Activated naive CD8-positive, alpha-beta T cell treated with anti-CD3 and anti-CD28 coated beads, Interleukin-2, amount 50 U/mL, for 24 hours (primary cell): ENCODE measurements at regions not wholly inside any gene's neighbourhood (a gene's known extent, or its start where the extent isn't known, plus 50 kb on each side); places are given as distances from the start of the nearest gene placed in this dataset.

Source experiments
- ATAC-seq: fragments of 150-1000 bp; cut with Tn5 transposase; one replicate; pipeline ENCODE4 v1.10.0; 2021
- DNase-seq: peaks from one replicate; pipeline ENCODE4 v3.0.0; 2021
- H3K27ac Mint-ChIP-seq: one replicate; pipeline ENCODE4 v1.8.0; 2021; ENCODE audit warnings: mild to moderate bottlenecking, mixed read lengths
- H3K27me3 Mint-ChIP-seq: one replicate; pipeline ENCODE4 v1.8.0; 2021; ENCODE audit warnings: mixed read lengths
- H3K36me3 Mint-ChIP-seq: one replicate; pipeline ENCODE4 v1.8.0; 2021; ENCODE audit warnings: low read depth, mixed read lengths
- H3K4me1 Mint-ChIP-seq: one replicate; pipeline ENCODE4 v1.8.0; 2021; ENCODE audit warnings: mixed read lengths
- H3K4me3 Mint-ChIP-seq: one replicate; pipeline ENCODE4 v1.8.0; 2021; ENCODE audit warnings: mild to moderate bottlenecking, moderate library complexity, mixed read lengths
- H3K9me3 Mint-ChIP-seq: one replicate; pipeline ENCODE4 v1.8.0; 2021; ENCODE audit warnings: mixed read lengths

GRCh38 chr11:69429716-69430491 lies 51.6 kb upstream of the LINC01488 start:
- Mint-ChIP-seq H3K9me3 (peaks cover 5% of the 10 kb centered on the region), H3K36me3 (no peaks in the 10 kb centered on the region), H3K4me1 (peaks cover 18% of the 10 kb centered on the region), H3K27me3 (peaks cover 25% of the 10 kb centered on the region), H3K27ac (no peak overlapping the region), H3K4me3 (no peak overlapping the region)
- ATAC-seq, result no peak
- DNase-seq, result no peak

GRCh38 chr11:69430566-69430965 lies 50.9 kb upstream of the LINC01488 start:
- ATAC-seq (no peak), DNase-seq (no peak)
- Mint-ChIP-seq H3K36me3 (no peaks in the 10 kb centered on the region), H3K27me3 (peaks cover 29% of the 10 kb centered on the region), H3K9me3 (no peaks in the 10 kb centered on the region), H3K27ac (no peak overlapping the region), H3K4me1 (peaks cover 14% of the 10 kb centered on the region), H3K4me3 (no peak overlapping the region)

- DNase-seq (no peak), ATAC-seq (no peak)
- H3K4me3 Mint-ChIP-seq, result no peak overlapping the region
- no peaks in the 10 kb centered on the region for H3K36me3 Mint-ChIP-seq
- peaks cover 32% of the 10 kb centered on the region for H3K27me3 Mint-ChIP-seq
- H3K4me1 Mint-ChIP-seq, result peaks cover 8% of the 10 kb centered on the region
- H3K9me3 Mint-ChIP-seq, result no peaks in the 10 kb centered on the region
- H3K27ac Mint-ChIP-seq, result no peak overlapping the region
Observed at GRCh38 chr11:69431136-69431535, 50.3 kb upstream of the LINC01488 start.
